Lower lobe of right lung (tissue), 2 donors: ENCODE measurements at regions not wholly inside any gene's neighbourhood (a gene's known extent, or its start where the extent isn't known, plus 50 kb on each side); places are given as distances from the start of the nearest gene placed in this dataset.

Experiments
- ATAC-seq, 2 donors: fragments of 200-7000 bp; cut with Tn5 transposase; one replicate each; pipeline ENCODE4 v1.9.1; 2020 to 2022; ENCODE audit warnings: mild to moderate bottlenecking in 2 of 2, moderate library complexity in 2 of 2
- DNase-seq: peaks from one replicate; pipeline ENCODE4 v3.0.0-alpha.2; 2020
- H3K27ac ChIP-seq: fragments of 200-600 bp; one replicate; pipeline ENCODE4 v1.8.0; 2022
- H3K27me3 ChIP-seq: fragments of 200-600 bp; one replicate; pipeline ENCODE4 v1.8.0; 2022; ENCODE audit warnings: low read depth
- H3K36me3 ChIP-seq: fragments of 200-600 bp; one replicate; pipeline ENCODE4 v1.8.0; 2022; ENCODE audit warnings: mild to moderate bottlenecking
- H3K4me1 ChIP-seq: fragments of 200-600 bp; one replicate; pipeline ENCODE4 v1.8.0; 2022
- H3K4me3 ChIP-seq: fragments of 200-600 bp; one replicate; pipeline ENCODE4 v1.8.0; 2022; ENCODE audit warnings: mild to moderate bottlenecking
- H3K9me3 ChIP-seq: fragments of 200-600 bp; one replicate; pipeline ENCODE4 v1.8.0; 2022
- intact Hi-C: fragments of 100-400 bp; cut with DNase I; formaldehyde crosslinking; loops from one replicate; pipeline ENCODE4 v1.11.0; 2022
- TF ChIP-seq, protein P1 (sequence below): fragments of 200-600 bp; IDR thresholded peaks from one replicate; pipeline ENCODE4 v1.8.0; 2022; ENCODE audit warnings: antibody characterized with exemption, mild to moderate bottlenecking
- donor health status: DM: no; HTN: yes; CAD: no; lungs with severe emphysema.

- intact Hi-C loops = no loop called here
- ATAC-seq = peak in 1 of 2 donors; percentile 20
Observed at GRCh38 chr5:3331819-3332218, 263.8 kb upstream of the IRX1 start.

GRCh38 chr5:3330442-3330841, 265.2 kb upstream of the IRX1 start:
- intact Hi-C loops = no loop called here
- Histone ChIP-seq H3K36me3 (no peaks in the 10 kb centered on the region), H3K27ac (no peak overlapping the region), H3K4me1 (no peaks in the 10 kb centered on the region), H3K4me3 (no peak overlapping the region), H3K27me3 (no peaks in the 10 kb centered on the region), H3K9me3 (no peaks in the 10 kb centered on the region)
- no peak for DNase-seq
- TF ChIP-seq, protein P1, sequence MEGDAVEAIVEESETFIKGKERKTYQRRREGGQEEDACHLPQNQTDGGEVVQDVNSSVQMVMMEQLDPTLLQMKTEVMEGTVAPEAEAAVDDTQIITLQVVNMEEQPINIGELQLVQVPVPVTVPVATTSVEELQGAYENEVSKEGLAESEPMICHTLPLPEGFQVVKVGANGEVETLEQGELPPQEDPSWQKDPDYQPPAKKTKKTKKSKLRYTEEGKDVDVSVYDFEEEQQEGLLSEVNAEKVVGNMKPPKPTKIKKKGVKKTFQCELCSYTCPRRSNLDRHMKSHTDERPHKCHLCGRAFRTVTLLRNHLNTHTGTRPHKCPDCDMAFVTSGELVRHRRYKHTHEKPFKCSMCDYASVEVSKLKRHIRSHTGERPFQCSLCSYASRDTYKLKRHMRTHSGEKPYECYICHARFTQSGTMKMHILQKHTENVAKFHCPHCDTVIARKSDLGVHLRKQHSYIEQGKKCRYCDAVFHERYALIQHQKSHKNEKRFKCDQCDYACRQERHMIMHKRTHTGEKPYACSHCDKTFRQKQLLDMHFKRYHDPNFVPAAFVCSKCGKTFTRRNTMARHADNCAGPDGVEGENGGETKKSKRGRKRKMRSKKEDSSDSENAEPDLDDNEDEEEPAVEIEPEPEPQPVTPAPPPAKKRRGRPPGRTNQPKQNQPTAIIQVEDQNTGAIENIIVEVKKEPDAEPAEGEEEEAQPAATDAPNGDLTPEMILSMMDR = no peak
- no peak for ATAC-seq

More at GRCh38 chr5:3331819-3332218, 263.8 kb upstream of the IRX1 start:
- no peaks in the 10 kb centered on the region for H3K9me3 ChIP-seq
- no peak overlapping the region for H3K4me3 ChIP-seq
- H3K27me3 ChIP-seq = no peaks in the 10 kb centered on the region
- no peak for DNase-seq
- H3K36me3 ChIP-seq = no peaks in the 10 kb centered on the region
- no peaks in the 10 kb centered on the region for H3K4me1 ChIP-seq
- TF ChIP-seq, protein P1 = no peak
- H3K27ac ChIP-seq = no peak overlapping the region

GRCh38 chr5:3329427-3329826, 266.2 kb upstream of the IRX1 start:
- no peaks in the 10 kb centered on the region for H3K9me3 ChIP-seq
- DNase-seq (no peak), ATAC-seq (no peak)
- no peaks in the 10 kb centered on the region for H3K4me1 ChIP-seq
- no peak overlapping the region for H3K4me3 ChIP-seq
- H3K27me3 ChIP-seq = no peaks in the 10 kb centered on the region
- H3K27ac ChIP-seq = no peak overlapping the region
- intact Hi-C loops = no loop called here
- TF ChIP-seq, protein P1 = no peak
- no peaks in the 10 kb centered on the region for H3K36me3 ChIP-seq

DNA sequence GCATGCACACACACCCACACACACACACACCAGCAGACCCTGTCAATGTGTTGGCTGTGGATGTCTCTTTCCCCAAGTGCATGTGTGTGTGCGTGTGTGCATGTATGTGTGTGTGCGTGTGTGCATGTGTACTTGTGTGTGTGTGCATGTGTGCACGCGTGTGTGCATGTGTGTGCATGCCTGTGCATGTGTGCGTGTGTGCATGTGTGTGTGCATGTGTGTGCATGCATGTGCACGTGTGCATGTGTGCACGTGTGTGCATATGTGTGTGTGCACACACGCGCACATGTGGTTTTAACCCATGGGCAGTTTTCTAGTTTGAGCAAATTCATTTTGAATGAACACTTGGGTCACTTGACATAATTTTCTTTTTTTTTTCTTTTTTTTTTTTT, 268.8 kb upstream of the IRX1 start:
- Histone ChIP-seq H3K36me3 (no peaks in the 10 kb centered on the region), H3K4me3 (no peak overlapping the region), H3K27ac (no peak overlapping the region), H3K9me3 (no peaks in the 10 kb centered on the region), H3K27me3 (no peaks in the 10 kb centered on the region), H3K4me1 (no peaks in the 10 kb centered on the region)
- no peak for DNase-seq
- TF ChIP-seq, protein P1 = no peak
- ATAC-seq = no peak
- intact Hi-C loops = no loop called here

GRCh38 chr5:3325972-3326840, 269.4 kb upstream of the IRX1 start:
- TF ChIP-seq, protein P1 = no peak
- H3K27ac ChIP-seq = no peak overlapping the region
- H3K27me3 ChIP-seq = no peaks in the 10 kb centered on the region
- H3K9me3 ChIP-seq = no peaks in the 10 kb centered on the region
- H3K36me3 ChIP-seq = no peaks in the 10 kb centered on the region
- H3K4me1 ChIP-seq = no peaks in the 10 kb centered on the region
- DNase-seq = no peak
- no peak overlapping the region for H3K4me3 ChIP-seq
- intact Hi-C loops = no loop called here
- ATAC-seq = no peak
